Renal cortical epithelial cell (primary cell): ENCODE measurements at regions not wholly inside any gene's neighbourhood (a gene's known extent, or its start where the extent isn't known, plus 50 kb on each side); places are given as distances from the start of the nearest gene placed in this dataset.

Experiments
- DNase-seq: peaks from one replicate; pipeline ENCODE4 v3.0.0-alpha.2; 2011; ENCODE audit warnings: low read depth

GRCh38 chr21:38741092-38741949 lies 64.4 kb upstream of the ETS2 start:
- no peak for DNase-seq

DNA sequence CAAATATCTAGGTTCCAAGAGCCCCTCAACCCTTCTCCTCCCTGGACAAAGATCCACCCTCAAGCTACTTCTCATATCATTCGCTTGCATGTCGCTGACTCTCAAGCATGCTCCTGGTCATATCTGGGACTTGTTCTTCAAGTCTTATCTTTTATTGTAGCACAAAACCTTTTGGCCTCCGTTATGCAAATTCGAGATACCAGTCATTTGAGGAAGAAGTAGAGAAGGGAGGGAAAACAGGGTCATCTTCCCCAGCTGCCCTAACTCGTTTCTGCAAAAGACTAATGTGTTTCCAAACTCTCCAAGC lies 63.8 kb upstream of the ETS2 start:
- DNase-seq: no peak

- no peak for DNase-seq
These were observed 63.0 kb upstream of the ETS2 start for GRCh38 chr21:38742580-38743260.

DNA sequence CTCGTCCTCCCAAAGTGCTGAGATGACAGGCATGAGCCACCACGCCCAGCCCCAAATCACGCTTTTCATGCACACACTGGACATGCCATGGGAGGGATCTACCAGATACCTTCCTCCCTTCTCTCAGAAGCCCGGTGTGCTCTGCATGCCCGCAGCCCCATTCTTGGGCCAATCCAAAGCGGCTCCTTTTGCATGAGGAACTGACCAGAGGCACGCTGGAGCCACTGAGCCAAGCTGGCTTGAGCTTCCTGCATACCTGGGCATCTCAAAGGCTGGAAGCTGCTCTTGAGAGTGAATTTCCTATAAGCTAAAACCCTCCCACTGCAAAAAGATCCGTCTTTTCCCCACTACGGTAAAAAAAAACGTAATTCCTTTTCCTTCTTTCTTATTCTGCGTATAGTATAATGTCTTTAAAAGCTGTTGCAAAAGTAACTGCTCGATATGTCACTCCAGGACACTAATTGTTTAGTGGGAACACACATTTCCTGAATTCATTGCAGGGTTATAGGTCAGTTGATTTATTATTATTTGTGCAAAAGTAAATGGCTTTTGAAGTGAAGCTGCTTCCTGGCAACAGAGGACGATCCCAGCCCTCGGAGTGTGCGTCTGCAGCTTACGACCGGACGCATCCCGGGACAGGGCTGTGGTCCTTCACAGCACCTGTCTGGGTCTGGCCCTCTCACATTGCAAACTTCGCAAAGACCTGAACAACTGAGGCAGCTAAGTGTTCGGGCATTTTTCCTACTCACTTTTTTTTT lies 61.8 kb upstream of the ETS2 start:
- no peak for DNase-seq

GRCh38 chr21:38744861-38745260 lies 60.9 kb upstream of the ETS2 start:
- no peak for DNase-seq

GRCh38 chr21:38747810-38748209 lies 57.9 kb upstream of the ETS2 start:
- DNase-seq: peak; percentile 27

- DNase-seq: no peak
These were observed 54.2 kb upstream of the ETS2 start for GRCh38 chr21:38751379-38752050.

- DNase-seq: no peak
These were observed 53.7 kb upstream of the ETS2 start for GRCh38 chr21:38752051-38752505.

GRCh38 chr21:38753114-38753513 lies 52.6 kb upstream of the ETS2 start:
- DNase-seq: no peak

DNA sequence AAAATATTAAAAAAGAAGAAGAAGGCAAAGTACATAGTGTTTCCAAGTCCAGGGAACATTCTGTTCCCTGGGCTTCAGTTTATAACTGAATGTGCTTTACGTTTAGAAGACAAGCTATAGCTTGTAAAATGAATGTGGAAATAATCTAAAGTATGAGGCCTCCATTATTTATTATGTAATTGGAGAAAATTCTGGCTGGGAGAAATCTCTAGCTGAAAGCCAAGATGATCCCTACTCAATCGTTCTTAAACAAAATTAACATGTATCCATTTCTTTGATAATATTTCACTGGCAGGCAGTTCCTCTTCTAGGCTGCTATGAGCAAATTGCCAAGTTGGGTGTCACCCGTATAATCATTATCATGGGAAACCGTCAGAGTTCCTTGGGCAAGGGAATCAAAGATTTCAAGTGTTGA lies 52.2 kb upstream of the ETS2 start:
- DNase-seq: no peak
